ENCODE measurements at regions not wholly inside any gene's neighbourhood (a gene's known extent, or its start where the extent isn't known, plus 50 kb on each side); places are given as distances from the start of the nearest gene placed in this dataset.

GRCh38 chr5:87778876-87779275 lies 366.1 kb upstream of the CCNH start:
- Histone ChIP-seq H3K4me2 (no peak overlapping the region), H3K79me2 (replicated peaks; ENCODE audit: insufficient read depth) (no peaks in the 10 kb centered on the region), H3K4me1 (ENCODE audit: insufficient read depth) (peaks cover 29% of the 10 kb centered on the region), H3K36me3 (ENCODE audit: insufficient read depth) (no peaks in the 10 kb centered on the region), H3K9me2 (ENCODE audit: insufficient read depth) (no peaks in the 10 kb centered on the region), H3F3A (replicated peaks; ENCODE audit: low read depth) (no peaks in the 10 kb centered on the region), H4K20me1 (replicated peaks; ENCODE audit: insufficient read depth) (no peaks in the 10 kb centered on the region), H3K4me3 (no peak overlapping the region), H2AFZ (no peak overlapping the region), H3K27me3 (ENCODE audit: insufficient read depth) (no peaks in the 10 kb centered on the region), H3K27ac (ENCODE audit: low read depth) (no peak overlapping the region)
- DNase-seq (ENCODE audit: low spot score): no peak
- H3K4me3 Mint-ChIP-seq: no peak overlapping the region
- no peak for ATAC-seq
- H3K9me3 Mint-ChIP-seq: no peaks in the 10 kb centered on the region
- no peaks in the 10 kb centered on the region for H3K36me3 Mint-ChIP-seq (ENCODE audit: low read depth)
- H3K4me1 Mint-ChIP-seq: peaks cover 22% of the 10 kb centered on the region
- TF ChIP-seq CREB1 (CRISPR knock-in tag; IDR thresholded peaks at IDR 0.05; ENCODE audit: low read depth) (no peak), REST (IDR thresholded peaks at IDR 0.05; ENCODE audit: unreplicated experiment) (no peak), ZNF331 (CRISPR knock-in tag; IDR thresholded peaks at IDR 0.05; ENCODE audit: low read depth) (no peak), CTCF (conservative IDR thresholded peaks at IDR 0.05; ENCODE audit: low read depth in 2 of 2) (no peak), STAT1 (IDR thresholded peaks at IDR 0.05; ENCODE audit: unreplicated experiment) (no peak), POLR2AphosphoS5 (IDR thresholded peaks at IDR 0.05; ENCODE audit: low read depth) (no peak), EZH2 (IDR thresholded peaks at IDR 0.05; ENCODE audit: low read depth, unreplicated experiment) (no peak), ZNF114 (CRISPR knock-in tag; IDR thresholded peaks at IDR 0.05) (no peak), ETS1 (IDR thresholded peaks at IDR 0.05) (no peak), EZH2phosphoT487 (IDR thresholded peaks at IDR 0.05; ENCODE audit: unreplicated experiment) (no peak), JUNB (IDR thresholded peaks at IDR 0.05; ENCODE audit: unreplicated experiment) (no peak), NANOG (IDR thresholded peaks at IDR 0.05; ENCODE audit: borderline replicate concordance) (no peak), ZNF462 (CRISPR knock-in tag; IDR thresholded peaks at IDR 0.05) (no peak)
- no peaks in the 10 kb centered on the region for H3K27me3 Mint-ChIP-seq (ENCODE audit: insufficient read depth, low read depth, poor library complexity)
- H3K27ac Mint-ChIP-seq: no peak overlapping the region

Measured in GM23338 (cell line).